ENCODE measurements at regions not wholly inside any gene's neighbourhood (a gene's known extent, or its start where the extent isn't known, plus 50 kb on each side); places are given as distances from the start of the nearest gene placed in this dataset.

DNA sequence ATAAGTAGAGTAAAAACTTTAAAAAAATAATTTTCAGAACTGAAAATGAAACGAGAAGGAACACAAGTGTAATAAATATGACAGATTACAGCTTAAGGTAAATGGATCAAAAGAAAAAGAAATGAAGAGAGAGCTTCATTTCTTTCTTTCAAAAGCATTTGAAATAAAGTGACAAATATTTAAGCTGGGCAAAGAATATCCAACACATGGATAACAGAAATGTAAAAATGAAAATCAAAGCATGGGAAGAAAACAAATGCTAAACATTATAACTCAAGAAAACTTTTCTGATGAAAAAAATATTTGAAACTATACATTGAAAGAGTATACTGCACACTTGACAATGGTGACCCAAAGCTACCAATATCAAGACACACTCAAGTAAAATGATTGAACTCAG lies 143.6 kb upstream of the IRX5 start:
- H3K27ac ChIP-seq (ENCODE audit: low read length), result no peak overlapping the region
- no peak for ATAC-seq
- H3K36me3 ChIP-seq (ENCODE audit: control insufficient read depth, insufficient read depth, low read length), result no peaks in the 10 kb centered on the region
- CTCF ChIA-PET, result interaction anchor here (0.7 kb wide), 1 partner anchor 20 kb away, joined by 5 read pairs; no protein-coding TSS in a partner anchor
- no peaks in the 10 kb centered on the region for H3K4me1 ChIP-seq (ENCODE audit: control insufficient read depth, insufficient read depth, low read length)
- no peaks in the 10 kb centered on the region for H3K27me3 ChIP-seq (ENCODE audit: control insufficient read depth, insufficient read depth, low read length)
- POLR2A ChIA-PET, result no interaction called here
- in situ Hi-C loops (cut with HindIII; ENCODE audit: low pct_unique_long_range_greater_than_20kb, low sequenced_read_pairs), result no loop called here
- no TSS peak for BruUV-seq (replicated peaks)
- DNase-seq (ENCODE audit: low read depth, low spot score), result no peak
- intact Hi-C loops (cut with micrococcal nuclease; ENCODE audit: unreplicated experiment), result no loop called here
- no peak overlapping the region for H3K4me3 ChIP-seq (ENCODE audit: low read depth in 2 of 2, low read length in 2 of 2)
- no peak for TF ChIP-seq POLR2AphosphoS5 (IDR thresholded peaks at IDR 0.05; ENCODE audit: low read depth, low read length)
- TF ChIP-seq REST (IDR thresholded peaks at IDR 0.05; ENCODE audit: insufficient read depth in 1 of 2, low read depth in 2 of 2, low read length in 1 of 2), result no peak
- no peak for TF ChIP-seq CTCF (IDR thresholded peaks at IDR 0.05)
- TF ChIP-seq TCF7L2 (IDR thresholded peaks at IDR 0.05; ENCODE audit: low read depth, low read length), result no peak
- TF ChIP-seq SIN3A (IDR thresholded peaks at IDR 0.05; ENCODE audit: borderline replicate concordance, insufficient read depth, low read depth, low read length), result no peak
- H3K9me3 ChIP-seq (ENCODE audit: control insufficient read depth, insufficient read depth, low read depth, low read length), result no peaks in the 10 kb centered on the region

- intact Hi-C loops (cut with micrococcal nuclease; ENCODE audit: unreplicated experiment) (no loop called here), in situ Hi-C loops (cut with HindIII; ENCODE audit: low pct_unique_long_range_greater_than_20kb, low sequenced_read_pairs) (no loop called here)
- no TSS peak for BruUV-seq (replicated peaks)
- no peaks in the 10 kb centered on the region for H3K36me3 ChIP-seq (ENCODE audit: control insufficient read depth, insufficient read depth, low read length)
- H3K27ac ChIP-seq (ENCODE audit: low read length), result no peak overlapping the region
- ATAC-seq (no peak), DNase-seq (ENCODE audit: low read depth, low spot score) (no peak)
- TF ChIP-seq SIN3A (IDR thresholded peaks at IDR 0.05; ENCODE audit: borderline replicate concordance, insufficient read depth, low read depth, low read length), result no peak
- TF ChIP-seq REST (IDR thresholded peaks at IDR 0.05; ENCODE audit: insufficient read depth in 1 of 2, low read depth in 2 of 2, low read length in 1 of 2), result no peak
- no peak for TF ChIP-seq CTCF (IDR thresholded peaks at IDR 0.05)
- no peak for TF ChIP-seq TCF7L2 (IDR thresholded peaks at IDR 0.05; ENCODE audit: low read depth, low read length)
- TF ChIP-seq POLR2AphosphoS5 (IDR thresholded peaks at IDR 0.05; ENCODE audit: low read depth, low read length), result no peak
- no peak overlapping the region for H3K4me3 ChIP-seq (ENCODE audit: low read depth in 2 of 2, low read length in 2 of 2)
- no peaks in the 10 kb centered on the region for H3K4me1 ChIP-seq (ENCODE audit: control insufficient read depth, insufficient read depth, low read length)
- H3K9me3 ChIP-seq (ENCODE audit: control insufficient read depth, insufficient read depth, low read depth, low read length), result no peaks in the 10 kb centered on the region
- ChIA-PET CTCF (no interaction called here), POLR2A (no interaction called here)
- H3K27me3 ChIP-seq (ENCODE audit: control insufficient read depth, insufficient read depth, low read length), result no peaks in the 10 kb centered on the region
Measured at GRCh38 chr16:54783980-54784379, 146.7 kb upstream of the IRX5 start.
